Nephron (organoid): ENCODE measurements at regions not wholly inside any gene's neighbourhood (a gene's known extent, or its start where the extent isn't known, plus 50 kb on each side); places are given as distances from the start of the nearest gene placed in this dataset.

Source experiments
- H3K27ac Mint-ChIP-seq, 3 experiments: 2 replicates each; pipeline ENCODE4 v1.8.0; 2020; ENCODE audit warnings: mixed read lengths in 3 of 3, mild to moderate bottlenecking in 2 of 3, moderate library complexity in 1 of 3
- H3K27me3 Mint-ChIP-seq: 2 replicates; pipeline ENCODE4 v1.8.0; 2021; ENCODE audit warnings: low read depth, mild to moderate bottlenecking, moderate library complexity, mixed read lengths
- H3K36me3 Mint-ChIP-seq: 2 replicates; pipeline ENCODE4 v1.8.0; 2020; ENCODE audit warnings: low read depth, mixed read lengths
- H3K4me1 Mint-ChIP-seq: 2 replicates; pipeline ENCODE4 v1.8.0; 2020; ENCODE audit warnings: mixed read lengths
- H3K4me3 Mint-ChIP-seq, 3 experiments: 2 replicates each; pipeline ENCODE4 v1.8.0; 2020; ENCODE audit warnings: mild to moderate bottlenecking in 3 of 3, mixed read lengths in 3 of 3, moderate library complexity in 2 of 3
- H3K9me3 Mint-ChIP-seq: 2 replicates; pipeline ENCODE4 v1.8.0; 2020; ENCODE audit warnings: mixed read lengths
- TF ChIP-seq, protein P1 (sequence below), 3 experiments: fragments of 200-600 bp; sonication (generic); IDR thresholded peaks; one replicate each; pipeline ENCODE4 v1.5.0; 2021; ENCODE audit warnings: antibody characterized with exemption in 3 of 3; ENCODE audit not compliant: unreplicated experiment in 3 of 3

DNA sequence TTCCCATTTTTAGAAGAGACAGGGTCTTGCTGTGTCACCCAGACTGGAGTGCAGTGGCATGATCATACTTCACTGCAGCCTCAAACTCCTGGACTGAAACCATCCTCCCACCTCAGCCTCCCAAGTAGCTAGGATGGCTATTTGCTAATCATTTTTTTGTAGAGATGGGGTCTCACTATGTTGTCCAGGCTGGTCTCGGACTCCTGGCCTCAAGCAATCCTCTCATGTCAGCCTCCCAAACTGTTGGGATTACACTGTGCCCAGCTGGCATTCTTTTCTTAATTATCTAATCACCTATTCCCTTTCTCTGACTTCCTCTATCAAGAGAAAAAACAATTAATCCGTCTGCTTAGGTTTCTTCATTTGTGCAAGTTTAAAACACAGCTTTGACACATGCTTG lies 172.5 kb upstream of the TRIM24 start:
- no peaks in the 10 kb centered on the region for H3K27me3 Mint-ChIP-seq
- H3K27ac Mint-ChIP-seq = no peak overlapping the region
- H3K36me3 Mint-ChIP-seq = no peaks in the 10 kb centered on the region
- H3K4me3 Mint-ChIP-seq = no peak overlapping the region
- TF ChIP-seq, protein P1, sequence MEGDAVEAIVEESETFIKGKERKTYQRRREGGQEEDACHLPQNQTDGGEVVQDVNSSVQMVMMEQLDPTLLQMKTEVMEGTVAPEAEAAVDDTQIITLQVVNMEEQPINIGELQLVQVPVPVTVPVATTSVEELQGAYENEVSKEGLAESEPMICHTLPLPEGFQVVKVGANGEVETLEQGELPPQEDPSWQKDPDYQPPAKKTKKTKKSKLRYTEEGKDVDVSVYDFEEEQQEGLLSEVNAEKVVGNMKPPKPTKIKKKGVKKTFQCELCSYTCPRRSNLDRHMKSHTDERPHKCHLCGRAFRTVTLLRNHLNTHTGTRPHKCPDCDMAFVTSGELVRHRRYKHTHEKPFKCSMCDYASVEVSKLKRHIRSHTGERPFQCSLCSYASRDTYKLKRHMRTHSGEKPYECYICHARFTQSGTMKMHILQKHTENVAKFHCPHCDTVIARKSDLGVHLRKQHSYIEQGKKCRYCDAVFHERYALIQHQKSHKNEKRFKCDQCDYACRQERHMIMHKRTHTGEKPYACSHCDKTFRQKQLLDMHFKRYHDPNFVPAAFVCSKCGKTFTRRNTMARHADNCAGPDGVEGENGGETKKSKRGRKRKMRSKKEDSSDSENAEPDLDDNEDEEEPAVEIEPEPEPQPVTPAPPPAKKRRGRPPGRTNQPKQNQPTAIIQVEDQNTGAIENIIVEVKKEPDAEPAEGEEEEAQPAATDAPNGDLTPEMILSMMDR (IDR thresholded peaks at IDR 0.05; ENCODE audit: unreplicated experiment in 3 of 3) = no peak
- H3K4me1 Mint-ChIP-seq = peaks cover 5% of the 10 kb centered on the region
- H3K9me3 Mint-ChIP-seq = peaks cover 17% of the 10 kb centered on the region

DNA sequence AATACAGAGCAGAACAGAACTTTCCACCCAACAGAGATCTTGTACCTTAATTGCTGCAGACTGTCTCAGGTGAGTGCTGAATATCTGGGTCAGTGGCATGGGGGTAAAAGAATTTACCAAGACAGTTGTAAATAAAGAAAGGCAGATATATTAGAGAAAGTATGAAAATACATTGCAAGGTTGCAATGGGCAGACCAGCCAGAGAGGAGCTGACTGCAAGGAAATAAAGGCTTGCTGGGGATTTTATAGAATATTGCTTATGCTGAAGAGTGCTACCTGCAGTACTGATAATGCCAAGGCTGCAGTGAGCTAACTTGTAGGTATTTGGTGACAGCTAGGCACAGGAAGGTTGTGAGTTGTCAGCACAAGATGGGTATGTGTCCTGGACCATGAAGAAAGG lies 171.0 kb upstream of the TRIM24 start:
- no peaks in the 10 kb centered on the region for H3K27me3 Mint-ChIP-seq
- H3K27ac Mint-ChIP-seq = peak overlapping the region in 1 of 3 experiments; percentile 18
- H3K4me1 Mint-ChIP-seq = peaks cover 5% of the 10 kb centered on the region
- H3K4me3 Mint-ChIP-seq = no peak overlapping the region
- peaks cover 17% of the 10 kb centered on the region for H3K9me3 Mint-ChIP-seq
- TF ChIP-seq, protein P1 (IDR thresholded peaks at IDR 0.05; ENCODE audit: unreplicated experiment in 3 of 3) = no peak
- H3K36me3 Mint-ChIP-seq = no peaks in the 10 kb centered on the region

DNA sequence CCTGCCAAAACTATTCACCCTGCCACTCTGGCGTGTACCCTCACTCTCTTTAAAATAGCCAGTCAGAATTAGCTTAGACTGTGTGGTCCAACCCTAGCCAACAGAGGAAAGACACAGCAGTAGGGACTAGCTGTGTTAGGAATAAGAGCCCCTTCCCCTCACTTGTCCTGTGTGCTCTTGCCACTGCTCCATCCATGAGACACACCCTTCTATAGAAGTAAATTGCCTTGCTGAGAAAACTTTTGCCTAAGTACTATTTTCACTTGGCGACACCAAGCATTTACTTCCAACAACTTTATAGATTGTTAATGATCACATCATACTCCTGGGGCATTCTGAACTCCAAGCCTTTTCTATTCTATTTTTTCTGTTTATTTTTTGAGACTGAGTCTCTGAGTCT lies 170.2 kb upstream of the TRIM24 start:
- H3K27me3 Mint-ChIP-seq = no peaks in the 10 kb centered on the region
- no peak overlapping the region for H3K27ac Mint-ChIP-seq
- H3K4me3 Mint-ChIP-seq = no peak overlapping the region
- TF ChIP-seq, protein P1 (IDR thresholded peaks at IDR 0.05; ENCODE audit: unreplicated experiment in 3 of 3) = no peak
- H3K9me3 Mint-ChIP-seq = peaks cover 17% of the 10 kb centered on the region
- H3K36me3 Mint-ChIP-seq = no peaks in the 10 kb centered on the region
- H3K4me1 Mint-ChIP-seq = peaks cover 12% of the 10 kb centered on the region

DNA sequence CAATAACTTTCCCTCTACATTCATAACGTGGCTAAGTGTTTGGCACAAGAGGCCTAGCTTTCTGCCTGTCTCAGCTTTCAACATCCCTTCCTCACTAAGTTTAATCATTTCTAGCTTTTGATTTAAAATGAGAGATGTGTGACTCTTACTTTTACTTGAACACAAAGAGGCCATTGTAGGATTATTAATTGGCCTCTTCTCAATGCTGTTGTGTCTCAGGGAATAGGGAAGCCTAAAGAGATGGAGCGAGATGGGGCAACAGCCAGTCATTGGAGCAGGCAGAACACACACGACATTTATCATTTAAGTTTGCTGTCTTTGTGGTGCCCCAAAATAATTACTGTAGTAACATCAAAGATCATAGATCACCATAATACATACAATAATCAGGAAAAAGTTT lies 167.1 kb upstream of the TRIM24 start:
- Mint-ChIP-seq H3K4me3 (no peak overlapping the region), H3K36me3 (no peaks in the 10 kb centered on the region), H3K9me3 (peaks cover 17% of the 10 kb centered on the region), H3K4me1 (peaks cover 16% of the 10 kb centered on the region), H3K27ac (peak overlapping the region; percentile 56 to 89 (median 84)), H3K27me3 (no peaks in the 10 kb centered on the region)
- TF ChIP-seq, protein P1 (IDR thresholded peaks at IDR 0.05; ENCODE audit: unreplicated experiment in 3 of 3) = no peak

DNA sequence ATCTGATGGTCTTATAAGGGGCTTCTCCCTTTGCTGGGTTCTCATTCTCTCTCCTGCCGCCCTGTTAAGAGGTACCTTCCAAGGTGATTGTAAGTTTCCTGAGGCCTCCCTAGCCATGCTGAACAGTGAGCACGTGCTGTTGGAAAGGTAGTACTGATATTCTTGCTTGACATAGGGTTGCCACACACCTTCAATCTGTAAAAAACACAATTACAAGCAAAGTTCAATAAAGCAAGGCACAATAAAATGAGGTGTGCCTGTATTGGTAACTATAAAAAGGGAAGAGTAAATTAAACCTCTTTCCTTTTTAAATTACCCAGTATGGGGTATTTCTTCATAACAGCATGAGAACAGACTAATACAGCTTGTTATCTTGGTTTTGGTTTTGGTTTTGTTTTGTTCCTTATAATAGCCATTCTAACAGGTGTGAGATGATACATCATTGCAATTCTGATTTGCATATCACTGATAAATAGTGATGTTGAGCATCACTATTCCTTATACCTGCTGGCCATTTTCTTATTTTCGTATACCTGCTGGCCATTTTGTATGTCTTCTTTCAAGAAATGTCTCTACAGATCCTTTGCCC lies 164.9 kb upstream of the TRIM24 start:
- H3K9me3 Mint-ChIP-seq = peaks cover 6% of the 10 kb centered on the region
- H3K4me3 Mint-ChIP-seq = no peak overlapping the region
- H3K27me3 Mint-ChIP-seq = no peaks in the 10 kb centered on the region
- H3K4me1 Mint-ChIP-seq = peaks cover 16% of the 10 kb centered on the region
- H3K36me3 Mint-ChIP-seq = no peaks in the 10 kb centered on the region
- H3K27ac Mint-ChIP-seq = peak overlapping the region; percentile 88 to 97 (median 96)
- TF ChIP-seq, protein P1 (IDR thresholded peaks at IDR 0.05; ENCODE audit: unreplicated experiment in 3 of 3) = no peak

DNA sequence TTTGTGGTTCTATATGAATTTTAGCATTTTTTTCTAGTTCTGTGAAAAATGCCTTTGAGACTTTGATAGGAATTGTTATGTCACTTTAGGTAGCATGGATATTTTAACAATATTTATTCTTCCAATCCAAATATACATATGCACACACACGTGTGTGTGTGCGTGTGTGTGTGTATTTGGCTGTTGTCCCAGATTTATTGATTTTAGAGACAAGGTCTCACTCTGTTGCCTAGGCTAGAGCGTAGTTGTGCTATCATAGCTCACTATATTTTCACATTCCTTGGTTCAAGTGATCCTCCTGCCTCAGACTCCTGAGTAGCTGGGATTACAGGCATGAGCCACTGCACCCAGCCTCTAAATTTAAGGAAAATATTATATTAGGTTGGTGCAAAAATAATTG lies 162.5 kb upstream of the TRIM24 start:
- Mint-ChIP-seq H3K36me3 (no peaks in the 10 kb centered on the region), H3K9me3 (peaks cover 4% of the 10 kb centered on the region), H3K4me3 (no peak overlapping the region), H3K4me1 (peaks cover 16% of the 10 kb centered on the region), H3K27me3 (no peaks in the 10 kb centered on the region), H3K27ac (peak overlapping the region in 2 of 3 experiments; percentile 1 to 14)
- TF ChIP-seq, protein P1 (IDR thresholded peaks at IDR 0.05; ENCODE audit: unreplicated experiment in 3 of 3) = no peak
